ENCODE measurements at regions not wholly inside any gene's neighbourhood (a gene's known extent, or its start where the extent isn't known, plus 50 kb on each side); places are given as distances from the start of the nearest gene placed in this dataset.
A peak's percentile ranks its signal among the peaks of the same experiment; 100 is the strongest.

GRCh38 chr1:213371525-213371846, 320.4 kb downstream of the RPS6KC1 start:
- H3K27me3 ChIP-seq (ENCODE audit: control insufficient read depth, insufficient read depth, low read length), result no peaks in the 10 kb centered on the region
- H3K27ac ChIP-seq (ENCODE audit: low read depth in 2 of 2, low read length in 2 of 2), result no peak overlapping the region
- no peak for FAIRE-seq
- no peak overlapping the region for H3K4me3 ChIP-seq (ENCODE audit: low read length in 3 of 3)
- intact Hi-C loops (cut with DNase I), result no loop called here
- peaks cover 0 to under 1% (median 0%) of the 10 kb centered on the region in 3 donors for H3K4me1 ChIP-seq (ENCODE audit: control insufficient read depth in 2 of 3, insufficient read depth in 2 of 3, low read depth in 1 of 3, low read length in 3 of 3)
- no peaks in the 10 kb centered on the region for H3K9me3 ChIP-seq (ENCODE audit: control insufficient read depth in 2 of 3, insufficient read depth in 1 of 3, low read length in 3 of 3)
- H3K9ac ChIP-seq (ENCODE audit: low read length in 3 of 3), result no peak overlapping the region
- DNase-seq, result no peak
- no peak for TF ChIP-seq CTCF (IDR thresholded peaks at IDR 0.05; ENCODE audit: borderline replicate concordance, extremely low read depth, insufficient read depth)
- H3K36me3 ChIP-seq (ENCODE audit: control insufficient read depth in 2 of 3, insufficient read depth in 3 of 3, low read length in 3 of 3), result no peaks in the 10 kb centered on the region

DNA sequence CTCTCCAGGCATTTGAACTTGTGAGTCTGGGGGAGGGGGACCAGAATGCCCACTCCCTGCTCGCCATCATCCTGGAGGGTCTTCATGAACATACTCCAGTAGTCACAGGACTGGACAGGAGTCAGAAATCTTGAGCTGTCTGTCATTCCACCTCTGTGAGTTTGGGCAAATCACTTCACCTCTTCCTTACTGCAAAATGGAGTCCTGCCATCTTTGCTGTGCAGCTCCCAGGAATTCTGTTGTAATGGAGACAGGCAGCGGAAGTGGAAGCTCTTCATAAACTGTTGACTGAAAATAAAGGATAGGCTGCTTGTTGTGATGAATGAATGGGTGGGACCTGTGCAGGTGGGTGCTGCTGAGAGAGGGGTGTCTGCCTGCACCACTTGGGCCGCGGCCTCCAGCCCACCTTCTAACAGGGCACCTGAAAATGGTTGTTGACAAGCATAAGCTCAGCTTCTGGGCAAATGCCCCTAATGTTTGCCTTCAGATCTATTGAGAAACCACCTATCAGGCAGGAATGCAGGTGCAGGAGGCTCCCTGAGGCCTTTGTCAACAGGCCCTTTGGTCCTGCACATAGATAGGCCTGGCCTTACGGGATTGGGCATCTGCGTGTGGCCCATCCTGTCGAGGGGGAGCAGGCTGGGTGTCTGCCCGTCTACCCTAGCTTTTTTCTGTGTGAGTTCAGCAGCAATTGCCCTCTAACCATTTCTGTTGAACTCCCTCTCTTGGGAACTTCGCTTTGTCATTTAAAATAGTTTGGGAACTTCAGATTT, 321.0 kb downstream of the RPS6KC1 start:
- H3K36me3 ChIP-seq (ENCODE audit: control insufficient read depth in 2 of 3, insufficient read depth in 3 of 3, low read length in 3 of 3), result no peaks in the 10 kb centered on the region
- H3K27ac ChIP-seq (ENCODE audit: low read depth in 2 of 2, low read length in 2 of 2), result no peak overlapping the region
- intact Hi-C loops (cut with DNase I), result no loop called here
- DNase-seq (no peak), FAIRE-seq (no peak)
- H3K9ac ChIP-seq (ENCODE audit: low read length in 3 of 3), result no peak overlapping the region
- no peaks in the 10 kb centered on the region for H3K27me3 ChIP-seq (ENCODE audit: control insufficient read depth, insufficient read depth, low read length)
- TF ChIP-seq CTCF (IDR thresholded peaks at IDR 0.05; ENCODE audit: borderline replicate concordance, extremely low read depth, insufficient read depth), result no peak
- no peak overlapping the region for H3K4me3 ChIP-seq (ENCODE audit: low read length in 3 of 3)
- peaks cover 0 to 6% (median 2%) of the 10 kb centered on the region in 3 donors for H3K4me1 ChIP-seq (ENCODE audit: control insufficient read depth in 2 of 3, insufficient read depth in 2 of 3, low read depth in 1 of 3, low read length in 3 of 3)
- no peaks in the 10 kb centered on the region for H3K9me3 ChIP-seq (ENCODE audit: control insufficient read depth in 2 of 3, insufficient read depth in 1 of 3, low read length in 3 of 3)

DNA sequence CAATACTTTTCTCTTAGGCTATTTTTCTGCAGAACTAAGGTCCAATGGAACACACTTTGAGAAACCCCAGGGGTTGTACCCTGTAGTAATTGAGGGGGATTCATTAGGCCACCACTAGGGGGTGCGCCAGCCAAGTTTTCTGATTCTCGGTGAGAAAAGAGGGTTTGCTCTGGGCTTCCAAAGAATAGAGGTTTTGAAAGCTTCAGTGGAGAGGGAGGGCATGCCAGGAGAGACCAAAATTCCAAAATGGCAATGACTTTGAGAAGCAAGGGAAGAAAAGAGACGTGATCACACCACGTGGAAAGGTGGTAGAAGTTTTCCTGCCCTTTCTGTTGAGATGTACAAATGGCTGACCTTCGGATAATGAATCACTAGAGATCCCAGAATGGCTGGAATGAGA, 323.3 kb downstream of the RPS6KC1 start:
- H3K4me1 ChIP-seq (ENCODE audit: control insufficient read depth in 2 of 3, insufficient read depth in 2 of 3, low read depth in 1 of 3, low read length in 3 of 3), result peaks cover 0 to 13% (median 2%) of the 10 kb centered on the region in 3 donors
- H3K27me3 ChIP-seq (ENCODE audit: control insufficient read depth, insufficient read depth, low read length), result no peaks in the 10 kb centered on the region
- H3K9ac ChIP-seq (ENCODE audit: low read length in 3 of 3), result no peak overlapping the region
- FAIRE-seq (no peak), DNase-seq (peak in 4 of 5 donors; percentile 74 to 89 (median 83))
- TF ChIP-seq CTCF (IDR thresholded peaks at IDR 0.05; ENCODE audit: borderline replicate concordance, extremely low read depth, insufficient read depth), result peak; percentile 69
- H3K9me3 ChIP-seq (ENCODE audit: control insufficient read depth in 2 of 3, insufficient read depth in 1 of 3, low read length in 3 of 3), result no peaks in the 10 kb centered on the region
- intact Hi-C loops (cut with DNase I), result no loop called here
- H3K27ac ChIP-seq (ENCODE audit: low read depth in 2 of 2, low read length in 2 of 2), result no peak overlapping the region
- H3K4me3 ChIP-seq (ENCODE audit: low read length in 3 of 3), result no peak overlapping the region
- H3K36me3 ChIP-seq (ENCODE audit: control insufficient read depth in 2 of 3, insufficient read depth in 3 of 3, low read length in 3 of 3), result no peaks in the 10 kb centered on the region

GRCh38 chr1:213375002-213375401, 324.0 kb downstream of the RPS6KC1 start:
- intact Hi-C loops (cut with DNase I), result no loop called here
- Histone ChIP-seq H3K9me3 (ENCODE audit: control insufficient read depth in 2 of 3, insufficient read depth in 1 of 3, low read length in 3 of 3) (no peaks in the 10 kb centered on the region), H3K4me3 (ENCODE audit: low read length in 3 of 3) (no peak overlapping the region), H3K9ac (ENCODE audit: low read length in 3 of 3) (no peak overlapping the region), H3K4me1 (ENCODE audit: control insufficient read depth in 2 of 3, insufficient read depth in 2 of 3, low read depth in 1 of 3, low read length in 3 of 3) (peaks cover 0 to 13% (median 2%) of the 10 kb centered on the region in 3 donors), H3K27me3 (ENCODE audit: control insufficient read depth, insufficient read depth, low read length) (no peaks in the 10 kb centered on the region), H3K27ac (ENCODE audit: low read depth in 2 of 2, low read length in 2 of 2) (no peak overlapping the region), H3K36me3 (ENCODE audit: control insufficient read depth in 2 of 3, insufficient read depth in 3 of 3, low read length in 3 of 3) (no peaks in the 10 kb centered on the region)
- no peak for TF ChIP-seq CTCF (IDR thresholded peaks at IDR 0.05; ENCODE audit: borderline replicate concordance, extremely low read depth, insufficient read depth)
- FAIRE-seq, result no peak
- no peak for DNase-seq

All from kidney (tissue), 13 donors.